ENCODE measurements at regions not wholly inside any gene's neighbourhood (a gene's known extent, or its start where the extent isn't known, plus 50 kb on each side); places are given as distances from the start of the nearest gene placed in this dataset.

DNA sequence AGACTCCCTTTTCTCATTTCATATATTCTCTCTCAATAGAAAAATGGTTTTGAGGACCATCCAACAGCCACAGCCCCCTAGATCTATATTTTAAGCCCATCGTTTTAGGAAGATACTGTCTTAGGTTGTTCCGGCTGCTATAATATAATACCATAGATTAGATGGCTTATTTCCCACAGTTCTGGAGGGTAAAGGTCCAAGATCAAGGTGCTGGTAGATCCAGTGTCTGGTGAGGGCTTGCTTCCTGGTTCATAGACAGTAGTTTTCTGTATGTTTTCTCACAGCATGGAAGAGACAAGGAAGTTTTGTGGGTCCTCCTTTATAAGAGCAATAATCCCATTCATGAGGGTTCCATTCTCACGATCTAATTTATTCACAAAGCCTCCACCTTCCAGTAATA lies 215.1 kb downstream of the AASDHPPT start:
- Mint-ChIP-seq H3K9me3 (no peaks in the 10 kb centered on the region), H3K27ac (no peak overlapping the region), H3K27me3 (ENCODE audit: low read depth) (no peaks in the 10 kb centered on the region), H3K4me3 (no peak overlapping the region), H3K4me1 (0 out of 4 replicates have a peak, but pooled peaks cover 0 to 2% of the 10 kb centered on the region in 2 experiments), H3K36me3 (ENCODE audit: insufficient read depth in 1 of 3, low read depth in 3 of 3) (no peaks in the 10 kb centered on the region; a peak in 1 of 7 replicates)
- no CpG with 5 or more reads among the region's 3 CpGs for WGBS (ENCODE audit: extremely low coverage, insufficient read length, low lambda C conversion rate)
- Histone ChIP-seq H4K8ac (replicated peaks; ENCODE audit: insufficient read length, low read depth, low read length) (no peak overlapping the region), H3K9me3 (ENCODE audit: control insufficient read depth, low read depth, low read length) (no peaks in the 10 kb centered on the region), H3T11ph (ENCODE audit: low read length) (no peak overlapping the region), H4K5ac (ENCODE audit: insufficient read length, low read depth, low read length) (no peak overlapping the region), H3K4me1 (ENCODE audit: insufficient read depth, low read length) (no peaks in the 10 kb centered on the region), H2BK12ac (ENCODE audit: insufficient read length, low read depth, low read length) (no peak overlapping the region), H3K23me2 (ENCODE audit: insufficient read length, low read depth, low read length, poor library complexity, severe bottlenecking) (no peaks in the 10 kb centered on the region), H3K27me3 (ENCODE audit: insufficient read depth, low read length) (no peaks in the 10 kb centered on the region), H3K4ac (ENCODE audit: low read depth, low read length) (no peak overlapping the region), H2BK5ac (ENCODE audit: insufficient read length, low read length) (no peak overlapping the region), H2BK15ac (ENCODE audit: low read depth, low read length) (no peak overlapping the region), H3K23ac (ENCODE audit: insufficient read length, low read depth, low read length) (no peak overlapping the region), H3K79me1 (ENCODE audit: insufficient read depth, low read depth, low read length, poor library complexity, severe bottlenecking) (no peaks in the 10 kb centered on the region), H3K56ac (ENCODE audit: insufficient read length, low read depth, low read length) (no peak overlapping the region), H3K27ac (ENCODE audit: insufficient read length, low read depth, low read length) (no peak overlapping the region), H3K4me2 (ENCODE audit: insufficient read depth, insufficient read length, low read length) (no peak overlapping the region), H2AFZ (ENCODE audit: low read length) (no peak overlapping the region), H3K14ac (ENCODE audit: insufficient read depth, low read length) (no peak overlapping the region), H2BK120ac (ENCODE audit: low read depth, low read length, poor library complexity, severe bottlenecking) (no peak overlapping the region), H3K9ac (ENCODE audit: extremely low read depth, insufficient read length, low read length) (no peak overlapping the region), H4K20me1 (ENCODE audit: control insufficient read depth, insufficient read depth, insufficient read length) (no peaks in the 10 kb centered on the region), H3K18ac (ENCODE audit: insufficient read length, low read depth, low read length) (no peak overlapping the region), H3K79me2 (ENCODE audit: insufficient read depth, low read length) (no peaks in the 10 kb centered on the region), H2BK20ac (ENCODE audit: low read depth, low read length, poor library complexity, severe bottlenecking) (no peak overlapping the region), H2AK5ac (ENCODE audit: insufficient read length, low read length) (no peak overlapping the region), H4K91ac (ENCODE audit: insufficient read length, low read depth, low read length) (no peak overlapping the region)
- TF ChIP-seq, protein P1, sequence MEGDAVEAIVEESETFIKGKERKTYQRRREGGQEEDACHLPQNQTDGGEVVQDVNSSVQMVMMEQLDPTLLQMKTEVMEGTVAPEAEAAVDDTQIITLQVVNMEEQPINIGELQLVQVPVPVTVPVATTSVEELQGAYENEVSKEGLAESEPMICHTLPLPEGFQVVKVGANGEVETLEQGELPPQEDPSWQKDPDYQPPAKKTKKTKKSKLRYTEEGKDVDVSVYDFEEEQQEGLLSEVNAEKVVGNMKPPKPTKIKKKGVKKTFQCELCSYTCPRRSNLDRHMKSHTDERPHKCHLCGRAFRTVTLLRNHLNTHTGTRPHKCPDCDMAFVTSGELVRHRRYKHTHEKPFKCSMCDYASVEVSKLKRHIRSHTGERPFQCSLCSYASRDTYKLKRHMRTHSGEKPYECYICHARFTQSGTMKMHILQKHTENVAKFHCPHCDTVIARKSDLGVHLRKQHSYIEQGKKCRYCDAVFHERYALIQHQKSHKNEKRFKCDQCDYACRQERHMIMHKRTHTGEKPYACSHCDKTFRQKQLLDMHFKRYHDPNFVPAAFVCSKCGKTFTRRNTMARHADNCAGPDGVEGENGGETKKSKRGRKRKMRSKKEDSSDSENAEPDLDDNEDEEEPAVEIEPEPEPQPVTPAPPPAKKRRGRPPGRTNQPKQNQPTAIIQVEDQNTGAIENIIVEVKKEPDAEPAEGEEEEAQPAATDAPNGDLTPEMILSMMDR (conservative IDR thresholded peaks at IDR 0.05) = no peak
- DNase-seq = no peak

All from H9 (cell line).